ENCODE measurements at regions not wholly inside any gene's neighbourhood (a gene's known extent, or its start where the extent isn't known, plus 50 kb on each side); places are given as distances from the start of the nearest gene placed in this dataset.
A peak's percentile ranks its signal among the peaks of the same experiment; 100 is the strongest.

GRCh38 chr18:40821596-40822243, 1133.3 kb upstream of the PIK3C3 start:
- no peak for DNase-seq (ENCODE audit: low read depth in 2 of 2)
- no peak overlapping the region for H3K4me3 ChIP-seq (replicated peaks in 1 of 2; ENCODE audit: low read depth in 2 of 2, low read length in 2 of 2)
- TF ChIP-seq CTCF (IDR thresholded peaks at IDR 0.05; ENCODE audit: low read depth, low read length): no peak

- peak in 1 of 2 donors; percentile 31 for DNase-seq (ENCODE audit: low read depth in 2 of 2)
- no peak for TF ChIP-seq CTCF (IDR thresholded peaks at IDR 0.05; ENCODE audit: low read depth, low read length)
- H3K4me3 ChIP-seq (replicated peaks in 1 of 2; ENCODE audit: low read depth in 2 of 2, low read length in 2 of 2): no peak overlapping the region
Measured at GRCh38 chr18:40812981-40813515, 1142.0 kb upstream of the PIK3C3 start.

GRCh38 chr18:40810372-40810771, 1144.7 kb upstream of the PIK3C3 start:
- H3K4me3 ChIP-seq (replicated peaks in 1 of 2; ENCODE audit: low read depth in 2 of 2, low read length in 2 of 2): no peak overlapping the region
- DNase-seq (ENCODE audit: low read depth in 2 of 2): peak; percentile 6 to 47
- no peak for TF ChIP-seq CTCF (IDR thresholded peaks at IDR 0.05; ENCODE audit: low read depth, low read length)

GRCh38 chr18:40789286-40789685, 1165.7 kb upstream of the PIK3C3 start:
- DNase-seq (ENCODE audit: low read depth in 2 of 2): peak in 1 of 2 donors; percentile 3
- no peak overlapping the region for H3K4me3 ChIP-seq (replicated peaks in 1 of 2; ENCODE audit: low read depth in 2 of 2, low read length in 2 of 2)
- no peak for TF ChIP-seq CTCF (IDR thresholded peaks at IDR 0.05; ENCODE audit: low read depth, low read length)

GRCh38 chr18:40782453-40783130, 1172.4 kb upstream of the PIK3C3 start:
- no peak for TF ChIP-seq CTCF (IDR thresholded peaks at IDR 0.05; ENCODE audit: low read depth, low read length)
- DNase-seq (ENCODE audit: low read depth in 2 of 2): no peak
- H3K4me3 ChIP-seq (replicated peaks in 1 of 2; ENCODE audit: low read depth in 2 of 2, low read length in 2 of 2): no peak overlapping the region

GRCh38 chr18:40769786-40770185, 1185.2 kb upstream of the PIK3C3 start:
- DNase-seq (ENCODE audit: low read depth in 2 of 2): peak in 1 of 2 donors; percentile 12
- no peak for TF ChIP-seq CTCF (IDR thresholded peaks at IDR 0.05; ENCODE audit: low read depth, low read length)
- H3K4me3 ChIP-seq (replicated peaks in 1 of 2; ENCODE audit: low read depth in 2 of 2, low read length in 2 of 2): no peak overlapping the region
